H1 (cell line): ENCODE measurements at regions not wholly inside any gene's neighbourhood (a gene's known extent, or its start where the extent isn't known, plus 50 kb on each side); places are given as distances from the start of the nearest gene placed in this dataset.

Experiments used
- CTCF ChIA-PET: fragments of 300-600 bp; sonication (Branson Sonifier 250); formaldehyde crosslinking; loops from one replicate; lab custom pipeline; 2021; ENCODE audit not compliant: partially characterized antibody; lab: Charles Lee
- POLR2A ChIA-PET: fragments of 300-600 bp; sonication (Branson Sonifier 250); formaldehyde crosslinking; loops from one replicate; lab custom pipeline; 2021; ENCODE audit warnings: inconsistent platforms; ENCODE audit not compliant: partially characterized antibody; lab: Charles Lee
- DNase-seq, 2 experiments: peaks; one replicate each; pipeline versions ENCODE4 v3.0.0 to v3.0.0-alpha.2; 2010 to 2022; ENCODE audit warnings: low spot score in 2 of 2, low read depth in 1 of 2, mixed read lengths in 1 of 2
- FAIRE-seq: peaks from 2 replicates; lab custom pipeline; 2011; peaks lifted over from hg19 to GRCh38; lab: Jason Lieb, UNC
- H2AFZ ChIP-seq: 2 replicates; pipeline ENCODE4 v1.8.1; 2012; ENCODE audit warnings: low read length, inconsistent platforms
- H2AK5ac ChIP-seq: 2 replicates; pipeline ENCODE4 v1.6.1; 2013; ENCODE audit warnings: low read depth, low read length
- H2BK120ac ChIP-seq: replicated peaks from 2 replicates; pipeline ENCODE3; 2013; ENCODE audit warnings: low read depth, low read length, inconsistent platforms
- H2BK12ac ChIP-seq: 2 replicates; pipeline ENCODE4 v1.6.1; 2013; ENCODE audit warnings: low read depth, low read length
- H2BK15ac ChIP-seq: 2 replicates; pipeline ENCODE4 v1.6.1; 2013; ENCODE audit warnings: low read length
- H2BK20ac ChIP-seq: 2 replicates; pipeline ENCODE4 v1.6.1; 2013; ENCODE audit warnings: low read length
- H2BK5ac ChIP-seq: 2 replicates; pipeline ENCODE4 v1.6.1; 2013; ENCODE audit warnings: low read depth, low read length
- H3K14ac ChIP-seq: 2 replicates; pipeline ENCODE4 v1.6.1; 2013; ENCODE audit warnings: inconsistent platforms; ENCODE audit not compliant: insufficient read length
- H3K18ac ChIP-seq: 2 replicates; pipeline ENCODE4 v1.6.1; 2013; ENCODE audit warnings: low read length; ENCODE audit errors: extremely low read depth
- H3K23ac ChIP-seq: 2 replicates; pipeline ENCODE4 v1.6.1; 2013; ENCODE audit warnings: inconsistent platforms; ENCODE audit not compliant: insufficient read length
- H3K23me2 ChIP-seq: 2 replicates; pipeline ENCODE4 v1.6.1; 2013; ENCODE audit warnings: low read depth, low read length
- H3K27ac ChIP-seq: 2 replicates; pipeline ENCODE4 v1.6.1; 2011; ENCODE audit warnings: low read depth, low read length, inconsistent platforms
- H3K27me3 ChIP-seq, 4 experiments: replicated peaks in 1 of 4; 1 replicate in 1 of 4; 2 replicates in 3 of 4; pipeline versions ENCODE4 v1.6.1 to v1.8.1; 2011 to 2013; ENCODE audit warnings: low read length in 3 of 4, mild to moderate bottlenecking in 3 of 4, inconsistent platforms in 2 of 4, mixed read lengths in 2 of 4, moderate library complexity in 1 of 4; ENCODE audit not compliant: control insufficient read depth in 3 of 4, insufficient read depth in 3 of 4; ENCODE audit errors: extremely low read depth in 1 of 4
- H3K36me3 ChIP-seq, 4 experiments: 2 replicates each; pipeline versions ENCODE4 v1.6.1 to v1.8.1; 2011 to 2013; ENCODE audit warnings: mild to moderate bottlenecking in 4 of 4, low read length in 3 of 4, moderate library complexity in 2 of 4, control low read depth in 1 of 4, inconsistent platforms in 1 of 4; ENCODE audit not compliant: insufficient read depth in 4 of 4, control insufficient read depth in 2 of 4
- H3K4ac ChIP-seq: replicated peaks from 2 replicates; pipeline ENCODE3; 2013; ENCODE audit warnings: low read length, low read depth, mixed read lengths, inconsistent platforms; ENCODE audit not compliant: insufficient read length
- H3K4me1 ChIP-seq, 4 experiments: replicated peaks in 1 of 4; 1 replicate in 1 of 4; 2 replicates in 3 of 4; pipeline versions ENCODE4 v1.6.1 to v1.8.1; 2011 to 2013; ENCODE audit warnings: low read length in 3 of 4, inconsistent platforms in 2 of 4, mixed read lengths in 1 of 4; ENCODE audit not compliant: insufficient read depth in 4 of 4, control insufficient read depth in 3 of 4
- H3K4me2 ChIP-seq, 2 experiments: 2 replicates each; pipeline versions ENCODE4 v1.6.1 to v1.8.1; 2011 to 2013; ENCODE audit warnings: low read depth in 2 of 2, low read length in 2 of 2, control low read depth in 1 of 2, inconsistent platforms in 1 of 2, mild to moderate bottlenecking in 1 of 2; ENCODE audit not compliant: insufficient read depth in 1 of 2
- H3K4me3 ChIP-seq, 4 experiments: fragments of 200-600, 300-600 bp in 1 of 4; sonication (generic), shearing (Covaris generic), sonication (Bioruptor Twin) in 1 of 4; 2 replicates each; pipeline versions ENCODE4 v1.5.1 to v1.8.1; 2011 to 2016; ENCODE audit warnings: low read length in 4 of 4, low read depth in 3 of 4, control low read depth in 2 of 4, inconsistent platforms in 2 of 4, mild to moderate bottlenecking in 2 of 4, mixed read lengths in 1 of 4, moderate library complexity in 1 of 4; ENCODE audit not compliant: insufficient read depth in 2 of 4; ENCODE audit errors: extremely low read depth in 1 of 4
- H3K56ac ChIP-seq: replicated peaks from 2 replicates; pipeline ENCODE3; 2013; ENCODE audit warnings: low read depth, mild to moderate bottlenecking, mixed read lengths, low read length, inconsistent platforms; ENCODE audit not compliant: insufficient read length
- H3K79me1 ChIP-seq: 2 replicates; pipeline ENCODE4 v1.6.1; 2013; ENCODE audit warnings: low read depth, low read length, control low read depth
- H3K79me2 ChIP-seq, 2 experiments: 2 replicates each; pipeline versions ENCODE4 v1.6.1 to v1.8.1; 2012 to 2013; ENCODE audit warnings: low read length in 2 of 2, mild to moderate bottlenecking in 2 of 2, inconsistent platforms in 1 of 2; ENCODE audit not compliant: insufficient read depth in 2 of 2, control insufficient read depth in 1 of 2
- H3K9ac ChIP-seq, 4 experiments: replicated peaks in 1 of 4; 1 replicate in 1 of 4; 2 replicates in 3 of 4; pipeline versions ENCODE4 v1.6.1 to v1.8.1; 2011 to 2013; ENCODE audit warnings: low read depth in 3 of 4, low read length in 3 of 4, control low read depth in 2 of 4, mild to moderate bottlenecking in 2 of 4, moderate library complexity in 2 of 4, inconsistent platforms in 1 of 4; ENCODE audit errors: extremely low read depth in 1 of 4
- H3K9me3 ChIP-seq, 2 experiments: 2 replicates each; pipeline versions ENCODE4 v1.6.1 to v1.8.1; 2012 to 2013; ENCODE audit warnings: mild to moderate bottlenecking in 2 of 2, moderate library complexity in 2 of 2, control low read depth in 1 of 2, inconsistent platforms in 1 of 2, low read depth in 1 of 2, low read length in 1 of 2, mixed read lengths in 1 of 2; ENCODE audit not compliant: insufficient read depth in 2 of 2
- H4K20me1 ChIP-seq, 2 experiments: replicated peaks in 1 of 2; 2 replicates each; pipeline versions ENCODE3 to v1.8.1; 2011 to 2013; ENCODE audit warnings: inconsistent platforms in 2 of 2, low read length in 2 of 2, mild to moderate bottlenecking in 1 of 2; ENCODE audit not compliant: insufficient read depth in 2 of 2, control insufficient read depth in 1 of 2
- H4K5ac ChIP-seq: 2 replicates; pipeline ENCODE4 v1.6.1; 2013; ENCODE audit warnings: low read length, low read depth, mixed read lengths, inconsistent platforms; ENCODE audit not compliant: insufficient read length
- H4K8ac ChIP-seq: 2 replicates; pipeline ENCODE4 v1.8.0; 2013; ENCODE audit warnings: mild to moderate bottlenecking, moderate library complexity, low read length, inconsistent platforms; ENCODE audit not compliant: insufficient read depth; ENCODE audit errors: extremely low read depth
- H4K91ac ChIP-seq: replicated peaks from 2 replicates; pipeline ENCODE3; 2013; ENCODE audit warnings: low read length, mixed read lengths, inconsistent platforms; ENCODE audit not compliant: insufficient read length
- ATF3 ChIP-seq: IDR thresholded peaks from 2 replicates; pipeline ENCODE4 v1.6.1; 2011; ENCODE audit warnings: low read depth, mild to moderate bottlenecking, low read length; ENCODE audit not compliant: insufficient read depth
- CTCF ChIP-seq, 3 experiments: IDR thresholded peaks; 1 replicate in 2 of 3; 2 replicates in 1 of 3; pipeline versions ENCODE4 v1.5.1 to v1.6.1; 2011; ENCODE audit warnings: low read length in 3 of 3, mild to moderate bottlenecking in 3 of 3, inconsistent platforms in 2 of 3, low read depth in 1 of 3, moderate library complexity in 1 of 3; ENCODE audit not compliant: insufficient read depth in 1 of 3; ENCODE audit errors: control extremely low read depth in 1 of 3
- GTF2F1 ChIP-seq: IDR thresholded peaks from 2 replicates; pipeline ENCODE4 v1.6.1; 2012; ENCODE audit warnings: low read depth, low read length, improper control_type of control experiment, borderline replicate concordance
- JUND ChIP-seq: IDR thresholded peaks from 2 replicates; pipeline ENCODE4 v1.6.1; 2011; ENCODE audit warnings: mild to moderate bottlenecking, improper control_type of control experiment, low read length
- KDM5A ChIP-seq: fragments of 200-600 bp; IDR thresholded peaks from 2 replicates; pipeline ENCODE4 v1.7.1; 2012; ENCODE audit warnings: mild to moderate bottlenecking, low read length, inconsistent platforms, mixed read lengths
- POLR2AphosphoS5 ChIP-seq: IDR thresholded peaks from 2 replicates; pipeline ENCODE4 v1.6.1; 2011; ENCODE audit warnings: low read depth, low read length
- RAD21 ChIP-seq, 2 experiments: IDR thresholded peaks in 1 of 2; conservative IDR thresholded peaks in 1 of 2; 2 replicates each; pipeline ENCODE4 v1.6.1; 2011; ENCODE audit warnings: low read depth in 2 of 2, low read length in 2 of 2, improper control_type of control experiment in 1 of 2, inconsistent platforms in 1 of 2, mild to moderate bottlenecking in 1 of 2, moderate library complexity in 1 of 2
- RFX5 ChIP-seq: IDR thresholded peaks from 2 replicates; pipeline ENCODE4 v1.6.1; 2011; ENCODE audit warnings: low read depth, low read length, improper control_type of control experiment, borderline replicate concordance
- SIRT6 ChIP-seq: IDR thresholded peaks from one replicate; pipeline ENCODE4 v1.7.1; 2012; ENCODE audit warnings: low read length, inconsistent platforms
- SP2 ChIP-seq: IDR thresholded peaks from 2 replicates; pipeline ENCODE4 v1.6.1; 2012; ENCODE audit warnings: mild to moderate bottlenecking, low read length, inconsistent platforms
- SP4 ChIP-seq: IDR thresholded peaks from 2 replicates; pipeline ENCODE4 v1.6.1; 2012; ENCODE audit warnings: low read length, inconsistent platforms
- SRF ChIP-seq: IDR thresholded peaks from 2 replicates; pipeline ENCODE4 v1.6.1; 2011; ENCODE audit warnings: mild to moderate bottlenecking, low read depth, low read length, moderate library complexity
- TBP ChIP-seq: IDR thresholded peaks from 2 replicates; pipeline ENCODE4 v1.6.1; 2011; ENCODE audit warnings: low read depth, low read length, improper control_type of control experiment
- WGBS, 2 experiments: shearing (Covaris generic) in 1 of 2; methylation state at CpG; one replicate each; pipeline versions ENCODE4 v1.1.6 to v1.1.7; 2013 to 2015; ENCODE audit warnings: low lambda C conversion rate in 2 of 2, mixed read lengths in 2 of 2, inconsistent platforms in 1 of 2, low coverage in 1 of 2, missing lambda C conversion rate in 1 of 2; ENCODE audit not compliant: insufficient replicate concordance in 2 of 2, insufficient coverage in 1 of 2, insufficient read length in 1 of 2; ENCODE audit errors: extremely low coverage in 1 of 2, missing lambda C conversion rate in 1 of 2; 5-methylcytosine and 5-hydroxymethylcytosine counted together

GRCh38 chr3:154729741-154730140 lies 299.8 kb upstream of the GPR149 start:
- no peak overlapping the region for H3K27ac ChIP-seq
- H3K4me2 ChIP-seq: no peak overlapping the region
- H3K23me2 ChIP-seq: no peaks in the 10 kb centered on the region
- H4K8ac ChIP-seq: no peak overlapping the region
- H3K56ac ChIP-seq: no peak overlapping the region
- no peak overlapping the region for H2BK120ac ChIP-seq
- DNase-seq (no peak), FAIRE-seq (no peak)
- POLR2A ChIA-PET: no interaction called here
- H4K91ac ChIP-seq: no peak overlapping the region
- H3K27me3 ChIP-seq: no peaks in the 10 kb centered on the region
- no peak overlapping the region for H2AK5ac ChIP-seq
- H3K79me1 ChIP-seq: no peaks in the 10 kb centered on the region
- no peak overlapping the region for H3K18ac ChIP-seq
- CTCF ChIA-PET: no interaction called here
- H3K4me3 ChIP-seq: no peak overlapping the region
- no peaks in the 10 kb centered on the region for H3K36me3 ChIP-seq
- WGBS, 2 experiments: 90% methylated on average over 2 of the region's 2 CpGs; no CpG with 5 or more reads in 1 of the 2 experiments
- H3K79me2 ChIP-seq: no peaks in the 10 kb centered on the region
- no peak overlapping the region for H4K5ac ChIP-seq
- no peak overlapping the region for H3K23ac ChIP-seq
- H3K14ac ChIP-seq: no peak overlapping the region
- no peak overlapping the region for H3K4ac ChIP-seq
- H2BK12ac ChIP-seq: no peak overlapping the region
- no peak overlapping the region for H2BK5ac ChIP-seq
- no peak overlapping the region for H2BK20ac ChIP-seq
- no peaks in the 10 kb centered on the region for H4K20me1 ChIP-seq
- H3K9me3 ChIP-seq: no peaks in the 10 kb centered on the region
- H2AFZ ChIP-seq: no peak overlapping the region
- H2BK15ac ChIP-seq: no peak overlapping the region
- H3K4me1 ChIP-seq: no peaks in the 10 kb centered on the region
- no peak overlapping the region for H3K9ac ChIP-seq
- TF ChIP-seq ATF3 (no peak), CTCF (IDR thresholded peaks at IDR 0.05; ENCODE audit: control extremely low read depth in 1 of 3, insufficient read depth in 1 of 3, low read depth in 1 of 3, low read length in 3 of 3) (no peak), SIRT6 (no peak), JUND (no peak), RFX5 (no peak), SRF (no peak), SP4 (no peak), GTF2F1 (no peak), KDM5A (no peak), POLR2AphosphoS5 (no peak), RAD21 (IDR thresholded peaks at IDR 0.05 in 1 of 2, conservative IDR thresholded peaks at IDR 0.05 in 1 of 2; ENCODE audit: low read depth in 2 of 2, low read length in 2 of 2) (no peak), SP2 (no peak), TBP (no peak)
